ENCODE measurements at regions not wholly inside any gene's neighbourhood (a gene's known extent, or its start where the extent isn't known, plus 50 kb on each side); places are given as distances from the start of the nearest gene placed in this dataset.

DNA sequence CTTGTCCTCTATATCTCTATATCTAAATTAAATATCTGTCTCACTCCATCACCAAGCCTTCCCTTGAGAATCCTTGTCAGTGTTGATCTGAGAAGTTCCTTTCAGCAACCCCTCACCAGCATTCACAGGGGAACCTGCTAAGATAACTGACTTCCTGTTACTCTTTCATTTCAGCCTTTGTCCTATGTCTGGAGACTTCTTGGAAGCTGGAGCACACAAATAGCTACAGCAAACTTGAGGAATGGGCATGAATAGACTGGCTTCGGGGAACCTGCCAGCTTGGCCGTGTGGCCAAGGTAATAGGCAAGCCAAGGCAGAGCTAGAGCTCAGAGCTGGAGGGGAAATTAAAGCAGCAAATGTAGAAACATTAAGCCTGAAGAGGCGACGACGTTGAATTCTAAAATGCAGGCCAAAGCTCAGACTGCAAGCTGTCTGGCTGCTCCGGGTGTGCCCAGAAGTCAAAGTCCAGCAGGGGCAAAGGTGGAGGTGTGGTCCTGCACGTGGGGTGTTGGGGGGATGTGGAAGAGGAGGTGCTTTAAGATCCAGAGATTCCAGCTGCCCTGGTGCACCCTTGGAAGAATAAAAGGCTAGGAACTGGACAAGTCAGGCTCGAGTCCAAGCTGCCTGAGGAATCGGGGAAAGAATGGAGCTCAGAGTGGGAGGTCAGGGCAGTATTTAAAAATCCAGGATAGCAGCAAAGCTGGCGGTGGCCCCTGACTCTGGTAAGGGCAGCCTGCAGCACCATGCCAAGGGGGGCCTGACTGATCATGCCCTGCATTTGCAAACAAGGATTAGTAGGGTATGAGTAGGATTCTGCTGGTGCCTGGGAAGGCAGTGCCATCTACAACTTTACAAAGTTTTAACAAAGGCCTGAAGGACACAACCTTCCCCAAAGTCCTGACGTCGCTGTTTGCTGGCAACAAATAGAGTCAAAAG lies 185.0 kb upstream of the SGK1 start:
- in situ Hi-C loops (cut with HindIII; ENCODE audit: low pct_unique_long_range_greater_than_20kb, low sequenced_read_pairs), result no loop called here
- no peak for DNase-seq (ENCODE audit: low read depth, low spot score)

DNA sequence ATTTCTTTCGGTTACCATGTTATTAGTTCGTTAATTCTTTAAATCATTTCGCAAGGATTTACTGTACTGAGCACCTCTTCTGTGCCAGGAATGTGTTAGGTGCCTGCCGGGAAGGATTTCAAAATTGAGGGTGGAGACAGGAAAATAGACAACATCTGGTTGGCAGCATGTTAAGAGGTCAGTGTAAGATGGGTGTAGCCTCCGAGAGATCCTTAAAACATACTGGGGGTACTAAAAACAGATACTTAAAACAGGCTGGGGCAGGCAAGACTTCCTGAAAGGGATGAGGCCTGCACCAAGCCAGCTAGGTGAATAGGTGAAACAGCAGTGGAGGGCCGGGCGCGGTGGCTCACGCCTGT lies 178.0 kb upstream of the SGK1 start:
- in situ Hi-C loops (cut with HindIII; ENCODE audit: low pct_unique_long_range_greater_than_20kb, low sequenced_read_pairs), result no loop called here
- no peak for DNase-seq (ENCODE audit: low read depth, low spot score)

DNA sequence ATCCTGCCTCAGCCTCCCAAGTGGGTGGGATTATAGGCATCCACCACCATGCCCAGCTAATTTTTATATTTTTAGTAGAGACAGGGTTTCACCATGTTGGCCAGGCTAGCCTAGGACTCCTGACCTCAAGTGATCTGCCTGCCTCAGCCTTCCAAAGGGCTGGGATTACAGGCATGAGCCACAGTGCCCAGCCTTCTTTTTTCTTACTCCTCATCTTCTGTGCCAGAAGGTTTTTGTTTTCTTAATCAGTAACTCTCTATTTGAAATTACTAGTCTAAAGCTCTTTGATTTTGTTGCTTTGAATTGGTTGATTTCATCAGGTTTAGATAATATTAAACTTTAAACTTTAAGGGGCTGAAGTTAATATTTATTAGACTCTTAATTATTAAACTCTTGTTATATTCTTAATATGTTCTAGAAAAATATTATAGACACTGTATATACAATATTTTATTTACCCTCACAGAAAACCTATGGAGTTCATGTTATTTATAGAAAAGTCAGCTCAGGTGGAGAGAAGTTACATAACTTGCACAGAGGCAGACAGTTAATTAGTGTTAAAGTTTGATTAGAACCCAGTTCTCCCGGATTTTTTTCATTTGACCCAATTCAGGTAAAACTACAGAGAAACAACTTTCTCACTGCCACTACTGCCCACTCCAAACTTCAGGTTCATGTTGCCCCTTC lies 177.4 kb upstream of the SGK1 start:
- DNase-seq (ENCODE audit: low read depth, low spot score), result no peak
- in situ Hi-C loops (cut with HindIII; ENCODE audit: low pct_unique_long_range_greater_than_20kb, low sequenced_read_pairs), result no loop called here

DNA sequence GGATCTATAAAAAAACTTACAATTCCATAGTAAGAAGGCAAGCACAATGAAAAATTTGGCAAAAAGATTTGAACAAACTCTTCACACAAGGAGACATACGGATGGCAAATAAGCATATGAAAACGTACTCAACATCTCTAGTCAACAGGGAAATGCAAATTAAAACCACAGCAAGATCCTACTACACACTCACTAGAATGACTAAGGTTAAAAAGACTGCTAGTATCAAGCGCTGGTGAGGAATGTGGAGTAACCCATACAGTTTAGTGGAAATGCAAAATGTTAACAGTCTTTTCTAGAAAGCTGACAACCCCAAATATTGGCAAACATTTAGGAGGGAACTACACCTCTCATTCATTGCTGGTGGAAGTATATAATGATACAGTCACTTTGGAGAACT lies 175.9 kb upstream of the SGK1 start:
- DNase-seq (ENCODE audit: low read depth, low spot score), result no peak
- in situ Hi-C loops (cut with HindIII; ENCODE audit: low pct_unique_long_range_greater_than_20kb, low sequenced_read_pairs), result no loop called here

DNA sequence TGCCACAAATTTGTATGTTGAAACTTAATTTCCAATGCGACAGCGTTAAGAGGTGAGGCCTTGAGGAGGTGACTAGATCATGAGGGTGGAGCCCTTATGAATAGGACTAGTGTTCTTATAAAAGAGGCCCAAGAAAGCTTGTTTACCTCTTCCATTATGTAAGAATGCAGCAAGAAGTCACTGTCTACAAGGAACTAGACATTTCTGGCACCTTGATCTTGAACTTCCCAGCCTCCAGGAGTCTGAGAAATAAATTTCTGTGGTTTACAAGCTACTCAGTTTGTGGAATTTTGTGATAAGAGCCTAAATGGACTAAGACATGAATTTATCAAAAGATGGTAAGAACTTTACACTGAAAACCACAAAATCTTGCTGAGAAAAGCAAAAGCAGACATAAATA lies 173.6 kb upstream of the SGK1 start:
- DNase-seq (ENCODE audit: low read depth, low spot score), result peak; percentile 65
- in situ Hi-C loops (cut with HindIII; ENCODE audit: low pct_unique_long_range_greater_than_20kb, low sequenced_read_pairs), result no loop called here

DNA sequence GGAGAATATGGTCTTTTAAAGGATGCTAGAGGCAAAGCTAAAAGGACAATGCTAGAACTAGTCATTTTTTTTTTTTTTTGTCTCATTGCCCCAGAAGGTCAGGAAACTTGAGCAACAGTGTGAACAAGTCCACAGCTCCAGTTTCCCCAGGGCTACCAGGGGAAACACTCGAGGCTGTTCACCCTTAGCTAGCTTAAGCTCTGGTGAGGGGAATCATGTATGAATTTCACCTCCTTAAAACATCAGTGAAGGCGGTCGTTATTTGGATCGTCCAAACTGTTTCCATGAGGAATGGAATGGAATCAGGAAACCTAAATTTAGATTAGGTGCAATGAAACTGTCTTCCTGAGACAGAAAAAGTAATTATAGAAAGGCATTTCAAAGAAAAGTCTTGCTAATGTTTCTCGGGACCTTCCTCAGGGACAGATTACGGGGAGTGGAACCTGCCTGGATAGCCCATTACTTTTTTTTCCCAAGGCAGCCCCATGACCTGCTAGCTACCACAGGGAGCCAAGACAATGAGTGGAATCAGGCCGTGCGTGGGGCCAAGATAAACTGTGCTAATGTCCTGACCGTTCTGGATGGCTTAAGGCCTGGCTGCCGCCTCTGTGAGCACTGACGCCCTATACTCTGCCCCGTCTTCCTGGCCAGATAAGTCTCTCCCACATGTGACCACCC lies 164.8 kb upstream of the SGK1 start:
- in situ Hi-C loops (cut with HindIII; ENCODE audit: low pct_unique_long_range_greater_than_20kb, low sequenced_read_pairs), result no loop called here
- no peak for DNase-seq (ENCODE audit: low read depth, low spot score)

DNA sequence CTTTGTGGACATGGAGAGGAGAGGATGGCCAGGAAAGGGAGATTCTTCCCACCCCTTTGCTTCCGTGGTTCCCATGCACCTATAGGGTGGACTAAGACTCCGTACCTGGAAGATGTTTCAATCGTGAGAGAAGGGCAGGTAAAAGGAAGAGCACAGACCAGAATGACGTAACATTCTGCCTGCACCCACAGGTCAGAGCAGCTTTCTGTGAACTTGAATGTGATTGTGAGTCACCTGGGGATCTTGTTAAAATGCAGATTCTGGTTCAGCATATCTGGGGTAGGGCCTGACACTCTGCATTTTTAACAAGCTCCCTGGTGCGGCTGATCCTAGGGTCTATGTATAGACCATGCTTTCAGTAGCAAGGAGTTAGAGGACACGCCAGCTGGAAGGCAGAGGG lies 164.1 kb upstream of the SGK1 start:
- DNase-seq (ENCODE audit: low read depth, low spot score), result no peak
- in situ Hi-C loops (cut with HindIII; ENCODE audit: low pct_unique_long_range_greater_than_20kb, low sequenced_read_pairs), result no loop called here

DNA sequence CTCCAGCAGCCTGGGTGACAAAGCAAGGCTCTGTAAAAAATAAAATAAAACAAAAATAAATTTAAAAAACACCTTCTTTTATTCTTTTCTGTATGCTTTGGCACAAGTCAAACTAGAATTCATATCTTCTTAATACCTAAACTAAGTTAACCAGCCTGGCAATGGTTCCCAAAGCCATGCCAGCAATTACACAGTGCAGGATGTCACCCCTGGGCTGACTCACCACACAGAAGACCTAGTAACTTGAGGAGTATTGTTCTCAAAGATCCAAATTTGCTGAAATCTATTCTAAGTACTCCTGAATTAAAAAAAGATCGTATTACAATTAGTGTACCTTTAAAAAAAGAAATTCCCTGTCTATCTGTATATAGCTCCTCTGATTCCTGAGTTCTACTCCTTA lies 162.7 kb upstream of the SGK1 start:
- no peak for DNase-seq (ENCODE audit: low read depth, low spot score)
- in situ Hi-C loops (cut with HindIII; ENCODE audit: low pct_unique_long_range_greater_than_20kb, low sequenced_read_pairs), result no loop called here

DNA sequence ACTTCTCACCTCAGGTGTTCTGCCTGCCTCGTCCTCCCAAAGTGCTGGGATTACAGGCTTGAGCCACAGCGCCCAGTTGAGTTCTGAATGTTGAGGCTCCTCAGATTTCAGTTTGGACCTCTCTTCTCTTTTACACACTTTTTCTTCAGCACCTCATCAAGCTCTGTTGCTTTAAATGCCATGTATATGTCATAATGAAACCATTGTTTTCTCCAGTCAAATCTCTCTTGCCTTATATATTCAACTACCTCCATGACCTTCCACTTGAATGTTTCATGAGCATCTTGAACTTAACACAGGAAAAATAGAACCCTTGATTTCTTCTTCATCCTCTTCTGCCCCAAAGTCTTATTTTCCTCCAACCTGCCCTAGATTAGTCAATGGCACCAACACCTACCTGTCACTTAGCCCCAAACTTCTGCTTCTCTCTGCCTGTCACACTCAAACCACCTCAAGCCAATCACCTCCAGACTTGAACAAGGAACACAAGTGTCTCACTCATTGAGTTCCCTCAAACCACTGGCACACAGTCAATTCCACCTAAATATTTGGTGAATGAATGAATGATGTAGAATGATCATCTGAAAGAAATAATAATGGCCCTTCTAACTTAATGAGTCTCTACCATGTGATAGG lies 161.0 kb upstream of the SGK1 start:
- DNase-seq (ENCODE audit: low read depth, low spot score), result no peak
- in situ Hi-C loops (cut with HindIII; ENCODE audit: low pct_unique_long_range_greater_than_20kb, low sequenced_read_pairs), result no loop called here

DNA sequence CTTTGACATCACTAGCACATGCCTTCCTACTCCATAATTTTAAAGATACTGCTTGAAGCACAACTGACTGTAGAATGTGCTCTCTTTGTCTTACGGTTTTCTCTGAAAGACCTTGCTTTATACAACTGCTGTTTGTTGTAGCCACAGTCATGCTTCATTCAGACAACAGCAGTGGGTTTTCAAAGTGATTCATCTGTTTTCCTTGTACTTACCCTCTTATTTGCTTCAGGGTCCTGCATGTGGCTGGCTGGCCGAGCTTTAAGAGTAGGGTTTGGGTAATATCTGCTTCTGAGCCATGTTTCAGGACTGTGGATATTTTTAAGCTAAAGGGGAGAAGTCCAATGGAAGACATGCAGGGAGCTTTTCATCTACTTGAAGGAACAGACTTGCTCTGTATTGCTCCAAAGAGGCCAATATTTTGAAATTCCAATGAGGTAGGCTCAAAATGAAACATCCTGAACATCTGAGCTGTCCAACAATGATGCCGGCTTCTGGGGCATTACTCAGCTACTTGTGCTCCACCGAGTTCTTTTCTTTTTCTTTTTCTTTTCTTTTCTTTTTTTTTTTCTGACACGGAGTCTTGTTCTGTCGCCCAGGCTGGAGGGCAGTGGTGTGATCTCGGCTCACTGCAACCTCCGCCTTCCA lies 160.2 kb upstream of the SGK1 start:
- peak; percentile 82 for DNase-seq (ENCODE audit: low read depth, low spot score)
- in situ Hi-C loops (cut with HindIII; ENCODE audit: low pct_unique_long_range_greater_than_20kb, low sequenced_read_pairs), result no loop called here

DNA sequence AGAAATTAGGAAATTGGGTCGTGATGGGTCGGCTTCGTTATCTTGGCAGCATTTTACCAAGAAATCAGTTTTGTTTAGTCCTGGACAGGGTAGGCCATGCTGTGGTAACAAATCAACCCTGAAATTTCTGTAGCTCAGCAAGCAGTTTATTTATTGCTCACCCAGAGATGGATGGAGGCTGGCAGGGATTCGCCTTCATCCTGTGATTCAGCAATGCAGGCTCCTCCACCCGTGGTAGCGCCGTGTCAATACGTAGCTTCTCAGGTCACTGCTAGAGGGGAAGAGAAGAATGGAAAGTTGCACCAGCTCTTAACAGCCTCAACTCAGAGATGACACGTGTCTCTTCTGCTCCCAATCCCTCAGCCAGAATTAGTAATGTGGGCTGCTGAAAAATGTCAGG lies 157.0 kb upstream of the SGK1 start:
- in situ Hi-C loops (cut with HindIII; ENCODE audit: low pct_unique_long_range_greater_than_20kb, low sequenced_read_pairs), result no loop called here
- DNase-seq (ENCODE audit: low read depth, low spot score), result no peak

DNA sequence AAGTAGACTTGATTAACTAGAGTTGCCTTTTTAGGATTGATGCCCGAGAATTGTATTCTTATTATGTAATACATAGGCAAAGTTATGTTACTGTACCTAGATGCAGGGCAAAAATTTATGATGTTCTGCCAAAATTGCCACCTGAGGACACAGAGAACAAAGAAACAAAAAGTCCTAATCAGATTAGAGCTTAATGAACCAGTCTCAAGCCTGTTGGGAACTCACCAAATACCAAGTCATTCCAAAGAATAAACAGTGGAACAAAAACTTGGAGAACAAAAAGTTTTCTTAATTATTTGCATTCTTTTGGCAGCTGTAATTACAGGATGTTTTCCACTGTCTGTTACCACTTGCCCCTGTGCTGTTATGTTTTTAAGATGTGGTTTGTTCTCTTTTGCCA lies 154.7 kb upstream of the SGK1 start:
- no peak for DNase-seq (ENCODE audit: low read depth, low spot score)
- in situ Hi-C loops (cut with HindIII; ENCODE audit: low pct_unique_long_range_greater_than_20kb, low sequenced_read_pairs), result no loop called here

DNA sequence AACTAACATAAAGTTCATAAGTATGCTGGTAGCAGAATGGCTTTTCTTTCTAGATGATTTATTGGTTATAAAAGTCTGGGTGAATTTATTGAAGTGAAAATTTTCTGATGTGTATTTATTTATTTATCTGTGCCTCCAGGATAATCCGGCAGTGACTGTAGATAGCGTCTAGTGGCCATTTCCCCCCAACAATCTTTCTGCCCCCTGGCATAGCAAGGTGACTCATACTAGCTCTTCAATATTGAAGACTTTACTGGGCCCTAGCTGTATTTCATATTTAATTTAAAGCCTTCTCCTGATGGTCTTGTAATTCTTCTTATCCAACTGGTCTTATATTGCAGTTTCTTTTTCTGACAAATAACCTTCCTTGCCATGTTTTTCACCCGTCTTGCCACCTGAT lies 154.1 kb upstream of the SGK1 start:
- in situ Hi-C loops (cut with HindIII; ENCODE audit: low pct_unique_long_range_greater_than_20kb, low sequenced_read_pairs), result no loop called here
- DNase-seq (ENCODE audit: low read depth, low spot score), result no peak

DNA sequence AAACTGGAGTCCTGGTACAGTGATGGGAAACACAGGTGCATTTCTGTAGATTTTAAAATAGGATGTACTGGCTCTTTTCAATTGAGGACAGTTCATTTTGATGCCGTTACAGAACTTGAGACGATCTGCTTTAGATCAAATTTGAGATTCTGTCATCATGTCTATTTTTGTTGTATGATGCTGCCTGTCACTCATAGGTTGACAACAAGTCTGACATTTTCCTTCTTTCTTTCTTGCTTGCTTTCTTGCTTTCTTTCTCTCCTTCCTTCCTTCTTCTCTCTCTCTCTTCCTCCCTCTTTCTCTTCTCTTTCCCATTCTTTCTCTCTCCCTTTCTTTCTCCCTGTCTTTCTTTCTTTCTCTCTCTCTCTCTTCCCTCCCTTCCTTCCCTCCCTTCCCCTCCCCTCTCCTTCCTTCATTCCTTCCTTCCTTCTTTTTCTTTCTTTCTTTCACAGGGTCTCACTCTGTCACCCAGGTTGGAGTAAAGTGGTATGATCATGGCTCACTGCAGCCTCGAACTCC lies 152.6 kb upstream of the SGK1 start:
- in situ Hi-C loops (cut with HindIII; ENCODE audit: low pct_unique_long_range_greater_than_20kb, low sequenced_read_pairs), result no loop called here
- no peak for DNase-seq (ENCODE audit: low read depth, low spot score)

DNA sequence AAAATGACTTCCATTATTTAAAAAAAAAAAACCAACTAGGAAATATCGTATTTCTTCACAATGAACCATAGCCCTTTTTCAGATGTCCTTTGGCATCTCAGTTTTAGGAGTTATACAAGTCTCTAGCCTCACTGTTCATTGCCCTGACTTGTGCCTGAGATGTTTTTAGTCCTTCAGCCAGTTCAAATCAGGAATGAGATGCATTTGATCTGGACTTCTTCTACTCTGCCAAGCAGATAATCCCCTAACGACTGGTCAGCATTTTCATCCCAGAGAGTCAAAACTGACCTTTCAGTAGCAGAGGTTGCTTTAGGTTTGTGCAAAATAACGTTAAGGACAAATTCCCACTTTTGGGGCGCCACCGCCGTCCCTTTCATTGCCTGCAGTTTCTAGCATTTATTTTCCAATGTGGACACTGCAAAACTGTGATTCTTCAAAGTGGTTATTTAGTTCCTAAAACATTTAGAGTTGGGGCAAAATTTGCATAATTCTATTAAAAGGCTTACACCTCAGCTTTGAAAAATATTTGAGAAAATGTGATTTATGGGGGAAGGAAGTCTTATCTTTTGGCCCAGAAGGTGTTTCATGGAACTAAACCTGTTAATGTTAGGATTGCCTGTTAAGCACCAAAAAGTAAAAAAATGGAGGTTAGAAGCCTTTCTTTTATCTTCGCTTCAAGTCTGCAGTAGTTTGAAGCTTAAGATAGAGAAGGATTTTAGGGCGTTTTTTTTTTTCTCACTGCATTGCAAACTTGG lies 152.0 kb upstream of the SGK1 start:
- no peak for DNase-seq (ENCODE audit: low read depth, low spot score)
- in situ Hi-C loops (cut with HindIII; ENCODE audit: low pct_unique_long_range_greater_than_20kb, low sequenced_read_pairs), result no loop called here

DNA sequence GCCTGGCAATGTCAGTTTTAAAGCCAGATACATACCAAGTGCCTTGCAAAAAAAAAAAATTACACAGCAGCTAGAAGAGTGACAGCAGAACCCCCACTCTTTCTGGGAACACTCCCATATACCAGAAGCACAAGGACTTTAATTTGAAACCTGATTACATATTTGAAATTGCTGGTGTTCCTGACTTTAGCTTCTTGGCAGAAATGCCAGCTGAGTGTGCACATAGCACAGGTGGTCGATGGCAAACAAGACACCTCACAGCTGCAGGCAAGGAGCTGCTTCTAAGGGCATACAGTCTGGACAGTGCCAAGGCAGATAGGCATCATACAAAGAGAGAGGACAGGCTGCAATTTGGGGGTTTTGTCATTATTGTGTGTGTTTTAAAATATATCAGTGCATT lies 150.7 kb upstream of the SGK1 start:
- no peak for DNase-seq (ENCODE audit: low read depth, low spot score)
- in situ Hi-C loops (cut with HindIII; ENCODE audit: low pct_unique_long_range_greater_than_20kb, low sequenced_read_pairs), result no loop called here

DNA sequence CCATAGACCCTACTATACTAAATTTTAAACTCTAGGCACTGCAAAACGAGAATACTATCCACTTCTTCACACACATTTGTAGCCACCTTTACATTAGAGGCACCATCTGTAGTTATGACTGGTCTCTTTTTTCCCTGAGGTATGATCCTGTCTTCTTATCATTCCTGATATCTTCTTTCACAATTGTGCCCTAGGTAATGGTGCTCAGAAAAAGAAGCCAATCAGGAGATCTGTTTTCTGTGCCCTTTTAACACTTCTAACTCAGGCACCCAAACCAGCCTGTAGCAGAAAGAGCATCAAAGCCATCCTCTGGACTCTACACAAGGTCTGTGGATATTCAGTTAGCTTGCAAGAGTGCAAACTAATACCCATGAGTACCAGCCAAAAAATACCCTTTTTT lies 149.7 kb upstream of the SGK1 start:
- in situ Hi-C loops (cut with HindIII; ENCODE audit: low pct_unique_long_range_greater_than_20kb, low sequenced_read_pairs), result no loop called here
- no peak for DNase-seq (ENCODE audit: low read depth, low spot score)

Measured in SK-MEL-5 (cell line).